ENCODE measurements at regions not wholly inside any gene's neighbourhood (a gene's known extent, or its start where the extent isn't known, plus 50 kb on each side); places are given as distances from the start of the nearest gene placed in this dataset.
A peak's percentile ranks its signal among the peaks of the same experiment; 100 is the strongest.

DNA sequence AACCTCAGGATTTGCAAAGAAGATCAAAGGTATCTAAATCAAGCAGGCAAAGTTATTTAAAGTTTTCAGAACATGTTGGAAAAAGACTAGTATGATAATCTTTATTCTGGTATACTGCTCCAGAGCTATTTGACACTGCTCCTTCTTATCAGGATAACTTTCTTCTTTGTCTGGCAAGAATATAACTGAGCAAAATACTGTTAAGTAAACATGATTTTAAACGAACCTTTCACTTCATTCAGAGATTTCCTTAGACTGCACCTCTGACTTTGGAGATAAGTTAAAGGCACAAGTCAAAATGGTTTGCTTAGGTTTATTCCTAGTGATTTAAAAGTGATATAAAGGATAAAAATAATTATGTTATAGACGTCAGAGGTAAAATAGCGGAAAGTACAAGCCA is 103.9 kb upstream of the CCDC190 start:
- DNase-seq: no peak

DNA sequence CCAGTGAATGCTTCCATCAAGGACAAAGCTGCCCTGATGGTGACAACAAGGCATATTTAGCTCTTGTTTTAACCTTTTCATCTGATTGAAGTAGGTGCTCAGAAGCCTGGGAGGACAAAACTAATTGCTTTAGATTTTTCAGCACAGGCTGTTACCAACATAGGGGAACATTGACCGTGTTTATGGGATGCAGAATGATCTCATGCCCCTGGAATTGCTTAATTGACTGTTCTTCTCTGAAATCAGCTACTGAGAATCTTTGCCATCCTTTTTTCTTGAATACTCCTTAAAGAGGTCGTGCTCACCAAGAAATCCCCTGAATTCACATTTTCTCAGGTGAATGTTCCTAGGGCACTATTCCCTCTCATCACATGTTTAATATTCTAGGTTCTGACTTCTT is 95.9 kb upstream of the CCDC190 start:
- DNase-seq: no peak

DNA sequence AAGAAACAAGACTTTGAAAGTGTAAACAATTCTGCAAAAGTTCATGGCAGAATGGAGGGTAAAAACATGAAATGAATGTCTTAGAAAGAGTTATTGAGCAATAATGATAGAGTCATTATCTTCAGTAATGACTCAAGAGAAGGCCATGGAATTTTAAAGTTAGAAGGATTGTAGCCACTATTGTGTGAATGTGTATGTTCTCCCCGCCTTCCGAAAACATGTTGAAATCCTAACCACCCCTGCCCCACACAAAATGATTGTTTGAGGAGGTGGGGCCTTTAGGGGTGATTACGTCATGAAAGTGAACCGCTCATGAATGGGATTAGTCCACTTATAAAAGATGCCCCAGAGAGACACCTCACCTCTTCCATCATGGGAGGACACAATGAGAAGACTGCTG is 93.8 kb upstream of the CCDC190 start:
- DNase-seq: no peak

DNA sequence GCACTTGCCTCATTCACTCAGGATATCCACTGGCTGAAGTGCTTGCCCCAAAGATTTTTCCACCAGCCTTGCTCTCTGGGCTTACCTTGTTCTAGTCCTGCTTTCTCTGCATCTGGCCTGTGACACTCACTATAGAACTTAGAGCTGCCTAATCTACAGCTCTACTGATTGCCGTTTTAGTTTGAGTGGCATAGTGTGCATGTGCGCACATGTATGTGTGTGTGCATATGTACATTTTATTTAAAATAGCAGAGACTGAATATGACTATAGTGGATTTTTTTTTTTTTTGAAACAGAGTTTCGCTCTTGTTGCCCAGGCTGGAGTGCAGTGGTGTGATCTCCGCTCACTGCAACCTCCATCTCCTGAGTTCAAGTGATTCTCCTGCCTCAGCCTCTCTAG is 92.0 kb upstream of the CCDC190 start:
- DNase-seq: no peak

DNA sequence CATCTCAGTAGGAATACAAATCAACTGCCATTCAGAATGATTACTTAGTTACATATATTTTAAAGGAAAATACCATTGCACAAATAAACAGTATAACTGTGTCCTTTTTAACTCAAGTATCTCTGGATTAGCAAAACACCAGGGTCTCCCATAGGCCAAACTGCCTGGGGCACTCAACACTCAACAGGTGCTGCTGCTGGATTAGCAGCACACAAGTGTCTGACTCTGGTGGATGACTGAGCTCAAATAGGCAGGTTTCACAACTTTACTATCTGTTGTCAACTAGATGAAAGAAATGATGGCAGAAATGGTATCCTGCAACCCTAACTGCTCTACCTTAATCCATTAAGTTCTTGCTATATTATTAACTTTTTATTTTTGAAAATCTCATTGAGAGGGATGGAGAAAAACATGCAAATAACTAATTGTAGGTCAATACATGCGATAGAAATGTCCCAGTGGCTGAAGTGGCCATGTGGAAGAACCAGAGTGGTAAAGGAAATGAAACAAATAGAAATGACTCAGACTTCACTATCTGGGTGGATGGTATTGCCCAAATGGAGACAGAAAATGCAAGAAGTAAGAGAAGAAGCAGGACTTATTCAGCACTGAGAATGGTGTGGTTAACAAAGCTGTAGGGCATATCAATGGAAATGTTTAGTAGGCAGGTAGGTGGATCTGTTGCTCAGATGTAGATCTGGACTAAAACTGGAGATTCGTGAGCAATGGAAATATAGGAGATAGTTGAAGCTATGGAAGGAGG is 90.8 kb upstream of the CCDC190 start:
- no peak for DNase-seq

DNA sequence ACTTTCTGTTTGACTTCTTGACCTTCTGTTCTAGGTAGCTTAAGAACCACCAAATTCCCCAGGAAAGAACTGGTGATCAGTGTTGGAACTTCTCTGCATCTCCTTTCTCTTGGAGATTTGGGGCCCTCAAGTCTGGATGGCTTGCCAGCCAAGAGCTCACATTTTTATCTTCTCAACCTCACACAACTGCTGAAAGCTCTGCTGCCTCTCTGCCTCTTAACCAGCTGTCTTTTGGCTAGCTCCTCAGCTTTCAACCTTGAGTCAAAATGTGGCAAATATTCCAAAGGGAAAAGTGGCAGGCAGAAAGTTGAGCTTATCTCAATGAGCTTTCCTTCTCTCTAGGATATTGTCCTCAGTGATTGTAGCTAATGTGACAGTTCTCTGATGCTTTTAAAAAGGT is 89.2 kb upstream of the CCDC190 start:
- DNase-seq: no peak

DNA sequence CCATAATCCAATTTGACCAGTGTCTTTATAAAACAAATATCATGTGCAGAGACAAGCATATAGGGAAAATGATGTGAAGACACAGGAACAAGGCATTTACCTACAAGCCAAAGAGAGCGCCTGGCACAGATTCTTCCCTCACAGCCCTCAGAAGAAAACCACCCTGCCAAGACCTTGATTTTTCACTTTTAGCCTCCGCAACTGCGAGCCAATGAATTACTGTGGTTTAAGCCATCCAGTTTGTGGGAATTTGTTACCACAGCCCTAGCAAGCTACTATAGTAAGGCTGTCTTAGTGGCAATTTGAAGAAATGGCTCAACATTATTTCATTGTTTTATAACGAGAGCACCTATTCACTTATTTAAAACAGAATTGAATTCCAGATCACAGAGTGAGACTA is 85.7 kb upstream of the CCDC190 start:
- DNase-seq: no peak

DNA sequence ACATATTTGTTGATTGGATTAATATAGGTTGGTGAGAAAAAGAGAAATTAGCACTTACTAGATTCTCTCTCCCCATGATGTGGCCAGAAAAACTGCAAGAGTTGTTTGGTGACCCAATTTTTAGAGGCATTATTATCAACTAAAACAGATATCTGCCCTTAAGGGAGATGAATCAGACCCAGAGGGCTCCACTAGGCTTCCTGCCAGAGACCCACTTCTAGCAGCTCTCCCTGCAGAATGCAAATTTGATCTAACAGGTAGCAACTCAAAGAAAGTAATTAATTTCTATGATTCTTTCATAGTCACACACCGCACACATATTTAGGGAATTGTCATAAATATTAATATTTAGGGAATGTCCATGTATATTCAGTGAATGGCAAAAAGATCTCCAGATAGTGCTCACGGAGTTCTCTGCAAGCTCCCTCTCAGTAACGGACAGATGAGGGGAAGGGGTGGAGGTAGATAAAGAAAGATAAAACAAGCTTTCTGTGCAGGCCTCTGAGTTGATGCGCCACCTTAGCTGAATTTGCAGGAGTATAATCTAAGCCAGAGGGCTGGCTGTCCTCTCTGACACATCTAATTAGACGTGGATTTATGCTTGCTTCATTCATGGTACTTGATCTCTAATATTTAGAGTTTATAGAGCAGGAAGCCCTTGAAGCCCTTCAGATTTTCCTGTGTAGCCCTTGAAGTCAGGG is 84.1 kb upstream of the CCDC190 start:
- DNase-seq: peak; percentile 78

DNA sequence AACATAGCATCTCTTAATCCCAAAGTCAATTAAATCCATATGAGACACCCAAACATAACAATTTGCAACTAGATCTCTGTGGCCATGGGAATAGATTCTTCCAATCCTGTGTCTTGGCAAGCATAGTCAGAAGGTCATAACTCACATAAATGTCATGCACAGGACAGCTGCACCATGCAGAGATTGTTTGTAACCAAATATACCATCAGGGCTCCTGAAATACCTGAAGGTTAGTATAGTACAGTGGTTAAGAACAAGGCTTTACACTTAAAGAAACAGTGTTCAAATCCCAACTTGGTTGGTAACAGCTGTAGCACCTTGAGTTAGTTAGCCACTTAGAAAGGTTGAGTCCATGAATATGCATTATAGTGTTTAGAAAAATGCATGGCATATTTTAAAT is 82.6 kb upstream of the CCDC190 start:
- no peak for DNase-seq

DNA sequence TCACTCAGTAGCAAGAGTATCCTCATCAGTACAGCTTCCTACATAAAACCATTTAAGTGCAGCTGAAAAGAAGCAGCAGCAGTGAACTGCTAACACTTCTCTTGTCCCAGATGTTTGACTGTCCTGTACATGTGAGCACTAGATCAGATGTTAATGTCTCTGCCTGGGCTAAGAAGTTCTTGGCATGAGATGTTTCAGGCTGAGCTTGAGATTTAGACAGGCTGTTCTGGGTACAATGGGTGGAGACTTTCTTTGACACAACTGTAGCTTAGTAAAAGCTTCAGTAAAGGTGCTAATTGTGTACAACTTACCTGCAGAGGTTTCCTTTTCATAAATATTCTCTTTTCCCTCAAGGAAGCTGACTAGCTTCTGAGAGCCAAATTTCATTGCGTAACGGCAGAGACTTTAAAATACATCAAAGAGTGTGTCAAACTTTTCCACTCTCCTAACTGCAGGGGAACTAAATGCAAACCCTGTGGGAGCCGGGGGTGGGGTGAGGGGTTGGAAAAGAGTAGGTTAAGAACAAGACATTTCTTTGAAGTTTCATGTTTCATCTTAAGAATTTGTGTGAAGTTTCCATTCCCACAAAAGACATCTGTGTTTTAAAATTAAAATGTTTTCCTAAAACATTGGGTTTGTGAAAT is 82.1 kb upstream of the CCDC190 start:
- no peak for DNase-seq

DNA sequence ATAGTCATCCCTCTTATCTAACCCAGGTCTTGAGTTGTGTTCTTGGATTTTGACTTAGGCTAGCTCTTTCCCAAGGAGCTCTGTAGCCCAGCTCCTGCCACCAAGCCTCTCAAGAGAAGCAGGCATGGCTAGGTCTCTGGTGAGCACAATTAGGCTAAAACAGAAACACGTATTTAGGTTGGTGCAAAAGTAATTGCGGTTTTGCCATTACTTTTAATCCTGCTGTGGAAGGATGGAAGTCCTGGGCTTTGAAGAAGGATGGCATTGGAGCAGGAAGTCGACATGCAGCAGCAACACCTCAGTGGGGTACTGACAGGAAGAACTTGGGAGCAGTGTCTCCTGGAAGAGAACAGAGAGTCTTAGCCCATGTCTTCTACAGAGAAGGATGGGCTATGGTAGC is 80.0 kb upstream of the CCDC190 start:
- no peak for DNase-seq

DNA sequence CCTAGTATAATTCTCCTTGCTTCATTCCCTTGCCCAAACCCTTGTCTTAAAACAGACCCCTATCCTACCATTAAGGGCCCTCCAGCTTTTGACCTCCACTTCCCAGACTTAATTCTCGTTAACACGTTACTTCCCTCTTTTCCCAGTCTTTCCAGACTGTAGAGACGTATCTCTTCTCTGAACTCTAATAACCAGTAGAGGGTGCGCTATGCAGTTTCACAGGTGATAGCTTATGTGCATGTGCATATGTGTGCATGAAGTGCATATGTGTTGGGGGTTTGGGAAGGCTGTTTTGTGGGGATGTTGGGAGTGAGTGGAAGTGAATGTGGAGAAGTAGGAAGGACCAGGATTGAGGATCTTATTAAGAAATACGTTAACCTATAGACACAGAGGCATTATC is 78.1 kb upstream of the CCDC190 start:
- no peak for DNase-seq

DNA sequence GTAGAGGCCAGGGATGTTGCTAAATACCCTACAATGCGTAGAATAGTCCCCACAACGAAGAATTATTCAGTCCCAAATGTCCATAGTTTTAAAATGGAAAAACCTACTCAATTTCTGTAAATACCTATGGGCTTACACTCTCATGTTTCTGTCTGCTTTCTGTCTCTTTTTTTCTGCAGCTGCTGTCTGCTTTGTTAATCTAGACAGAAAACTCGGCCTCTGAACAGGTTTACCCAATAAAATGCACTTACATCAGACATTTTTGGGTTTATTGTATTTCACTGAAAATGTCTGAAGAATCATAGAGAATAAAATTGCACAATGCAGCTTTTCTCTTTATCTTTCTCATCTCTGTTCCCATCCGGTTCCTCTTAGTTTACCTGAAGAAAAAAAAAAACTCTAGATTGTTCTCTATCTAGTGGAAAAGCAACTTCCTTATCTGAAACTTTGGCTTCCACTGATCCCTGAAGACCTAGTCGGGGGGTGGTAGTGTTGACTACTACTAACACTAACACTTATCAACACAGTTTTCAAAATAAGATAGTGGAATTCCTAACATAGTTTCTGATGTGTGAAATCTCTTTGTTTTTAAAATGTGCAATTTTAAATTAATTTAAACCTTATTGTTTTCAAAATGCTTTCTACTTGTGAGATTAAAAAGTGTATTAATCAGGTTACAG is 76.9 kb upstream of the CCDC190 start:
- DNase-seq: no peak

DNA sequence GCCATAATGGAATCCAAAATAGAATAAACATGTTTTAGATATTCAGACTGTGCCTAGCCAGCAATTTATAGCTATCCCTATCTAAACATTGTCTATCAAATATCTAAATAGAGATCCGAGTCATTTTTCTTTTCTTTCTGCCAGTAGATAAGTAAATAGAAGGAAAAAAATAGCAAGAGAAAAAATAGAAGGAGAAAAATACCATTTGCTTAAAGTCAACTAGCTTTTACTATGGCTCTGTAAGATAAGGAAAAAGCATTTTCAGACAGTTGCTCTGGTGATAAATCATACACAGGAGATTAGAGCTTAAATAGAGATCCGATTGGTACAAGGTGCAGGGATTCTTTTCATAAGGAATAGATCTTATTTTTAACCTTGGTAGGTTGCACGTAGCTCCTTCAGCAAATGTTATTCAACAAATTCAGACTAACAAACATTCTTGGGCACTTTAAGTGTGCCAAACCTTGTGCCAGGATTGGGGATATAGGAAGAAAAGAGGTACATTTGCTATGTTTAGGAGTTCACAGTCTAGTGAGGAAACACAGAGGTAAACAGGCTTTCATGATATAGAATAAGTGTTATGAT is 70.1 kb upstream of the CCDC190 start:
- DNase-seq: no peak

DNA sequence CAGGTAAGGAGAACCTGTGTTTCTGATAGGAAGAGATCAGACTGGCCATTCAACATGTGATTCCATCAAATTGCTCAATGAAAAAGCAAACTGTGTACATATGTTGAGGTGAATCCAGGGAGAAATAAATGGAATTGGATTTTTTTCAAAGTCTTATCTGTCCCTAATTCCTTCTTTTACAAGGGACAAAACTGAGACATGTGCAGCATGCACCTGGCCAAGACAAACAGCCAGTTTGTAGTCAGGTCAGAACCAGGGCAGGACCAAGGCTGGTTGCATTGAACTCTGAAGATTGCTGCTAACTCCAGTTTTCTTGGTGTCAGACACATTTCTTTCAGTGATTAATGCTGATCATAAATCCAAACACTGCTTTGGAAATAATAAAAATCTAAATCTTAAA is 69.6 kb upstream of the CCDC190 start:
- no peak for DNase-seq

DNA sequence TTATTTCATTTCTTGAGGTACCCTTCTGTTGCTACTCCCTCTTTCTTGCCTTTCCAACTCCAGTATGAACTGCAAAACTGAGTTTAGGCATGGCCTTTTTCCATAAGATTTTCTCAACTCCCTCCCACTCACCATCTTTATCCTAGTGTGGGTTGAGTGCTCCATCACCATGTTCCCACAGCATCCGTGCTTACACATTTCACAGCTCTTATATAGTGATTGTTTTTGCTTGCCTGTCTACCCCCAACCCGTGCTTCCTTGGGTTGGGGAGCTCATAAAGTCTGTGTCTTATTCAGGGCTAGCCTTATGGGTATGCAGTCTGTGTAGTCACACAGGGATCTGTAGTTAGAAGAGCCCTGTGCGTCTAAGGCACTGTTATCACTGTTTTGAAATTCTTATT is 68.2 kb upstream of the CCDC190 start:
- no peak for DNase-seq

DNA sequence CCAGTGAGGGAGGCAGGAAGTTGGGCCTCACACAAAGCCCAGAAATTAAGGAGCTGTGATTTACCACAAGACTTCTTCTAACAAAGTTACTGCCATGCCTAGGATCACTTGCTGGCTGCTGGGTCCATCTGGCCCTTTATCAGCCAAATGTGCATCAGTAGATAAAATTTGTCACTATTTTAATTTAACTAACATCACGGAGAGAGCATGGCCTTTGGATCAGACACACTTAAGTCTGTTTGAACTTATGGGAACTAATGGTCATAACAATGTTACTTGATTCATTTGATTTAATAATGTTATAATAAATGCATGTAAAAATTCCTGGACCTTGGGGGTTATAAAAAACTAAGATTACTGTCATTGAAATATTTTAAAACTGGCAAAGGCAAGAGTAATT is 67.2 kb upstream of the CCDC190 start:
- DNase-seq: no peak

DNA sequence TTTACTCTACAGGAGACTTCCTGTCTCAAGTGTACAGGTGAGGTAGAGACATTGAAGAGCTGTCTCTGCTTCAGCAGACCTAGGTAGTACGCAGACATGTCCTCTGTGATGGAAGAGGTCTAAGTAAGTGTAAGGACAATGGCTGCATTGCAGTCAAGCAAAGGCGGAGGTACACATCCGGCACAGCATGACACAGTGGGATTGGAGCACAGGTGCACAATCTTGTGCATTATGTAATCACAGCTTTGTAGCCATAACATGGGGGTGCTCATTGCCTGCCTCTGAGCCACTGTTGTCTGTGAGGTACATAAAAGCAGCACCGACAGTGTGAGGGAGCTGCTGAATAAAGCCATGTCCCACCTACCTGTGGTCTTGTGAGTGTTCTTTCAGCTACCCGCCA is 66.4 kb upstream of the CCDC190 start:
- DNase-seq: no peak

DNA sequence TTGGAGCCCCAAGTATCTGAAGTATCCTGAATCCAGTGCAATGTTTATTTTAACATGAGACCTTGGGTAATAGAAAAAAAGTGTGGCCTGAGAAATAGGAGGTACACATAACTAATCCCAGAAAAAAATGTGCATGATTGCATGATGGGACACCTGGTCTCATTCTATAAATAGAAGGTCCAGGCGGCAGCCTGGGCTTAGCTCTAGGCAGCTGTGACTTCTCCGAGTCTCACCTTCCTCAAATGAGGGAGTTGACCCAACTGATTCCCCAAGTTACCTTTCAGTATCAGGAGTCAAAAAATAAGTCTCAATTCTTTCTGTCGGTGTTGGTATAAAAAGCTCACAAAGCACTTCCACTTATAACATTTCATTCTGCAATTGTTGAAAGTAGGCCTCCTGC is 65.9 kb upstream of the CCDC190 start:
- DNase-seq: no peak

DNA sequence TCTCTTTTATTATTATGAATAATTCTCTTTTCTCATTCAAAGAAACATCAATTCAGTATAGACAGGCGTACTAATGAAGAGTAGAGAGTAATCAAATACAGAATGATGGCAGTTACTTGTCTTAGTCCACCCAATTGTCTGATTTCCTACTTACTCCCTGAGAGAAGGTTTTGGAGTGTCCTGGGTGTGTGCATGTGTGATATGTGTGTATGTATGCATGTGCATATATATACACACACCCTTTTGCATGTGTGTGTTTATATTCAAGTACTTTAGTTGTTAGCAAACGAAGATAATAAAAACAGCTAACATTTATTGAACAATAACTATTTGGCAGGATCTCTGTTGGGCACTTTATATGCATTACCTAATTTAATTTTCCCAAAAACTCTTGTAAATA is 63.2 kb upstream of the CCDC190 start:
- DNase-seq: no peak

DNA sequence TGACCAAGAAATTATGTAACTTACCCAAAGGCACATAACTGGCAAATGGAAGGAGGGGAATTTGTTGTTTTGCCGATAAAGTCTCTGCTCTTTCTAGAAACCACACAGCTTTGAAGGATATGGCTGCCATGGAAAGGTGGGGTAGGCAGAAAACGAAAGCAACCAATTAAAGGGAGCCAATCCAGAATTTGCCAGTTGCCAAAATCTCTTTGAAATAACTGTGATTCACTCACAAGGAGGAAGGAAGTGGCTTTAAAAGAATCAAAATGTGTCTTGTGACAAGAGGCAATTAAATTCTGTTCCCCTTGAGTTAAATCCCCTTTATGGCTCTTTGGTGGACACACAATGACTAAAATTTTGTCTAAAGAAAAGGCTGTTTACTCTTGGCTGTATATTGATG is 61.2 kb upstream of the CCDC190 start:
- peak; percentile 93 for DNase-seq

DNA sequence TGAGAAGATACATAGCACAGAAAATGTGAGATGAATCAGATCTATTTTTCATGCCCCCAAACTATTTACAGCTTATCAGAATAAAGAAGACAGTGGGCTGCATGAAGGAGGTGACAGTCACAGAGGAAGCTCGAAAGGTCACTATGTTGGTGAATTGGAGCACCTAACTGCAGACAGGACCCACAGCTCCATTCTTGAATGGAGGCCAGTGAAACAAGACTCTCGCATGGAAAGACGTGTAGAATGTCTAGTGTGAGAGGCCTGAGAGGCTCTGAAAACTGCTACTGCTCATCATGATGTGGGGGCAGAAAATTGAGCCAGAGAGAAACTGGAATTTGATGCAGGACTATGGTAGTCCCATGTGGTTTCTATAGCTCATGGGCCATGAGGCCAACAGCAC is 60.3 kb upstream of the CCDC190 start:
- DNase-seq: no peak

DNA sequence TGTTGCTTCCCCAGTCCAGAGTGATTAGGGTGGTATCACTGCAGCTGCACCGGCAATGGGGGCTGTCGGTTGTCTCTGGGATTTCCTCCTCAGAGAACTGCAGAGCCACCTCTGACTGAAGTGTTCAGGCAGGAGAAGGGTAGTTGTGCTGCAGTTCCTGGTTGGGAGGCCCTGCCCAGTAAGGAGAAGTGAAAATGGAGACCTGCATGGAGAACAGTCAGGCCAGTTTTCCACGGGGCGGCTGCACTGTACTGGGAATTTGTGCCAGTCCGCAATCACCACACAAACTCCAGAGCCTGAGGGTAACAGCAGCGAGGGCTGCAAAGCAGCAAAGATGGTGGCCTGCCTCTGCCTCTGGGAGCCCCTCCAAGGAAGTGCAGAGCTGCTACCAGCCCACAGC is 58.1 kb upstream of the CCDC190 start:
- no peak for DNase-seq

All from DMS79 (cell line).